ENCODE measurements at regions not wholly inside any gene's neighbourhood (a gene's known extent, or its start where the extent isn't known, plus 50 kb on each side); places are given as distances from the start of the nearest gene placed in this dataset.

DNA sequence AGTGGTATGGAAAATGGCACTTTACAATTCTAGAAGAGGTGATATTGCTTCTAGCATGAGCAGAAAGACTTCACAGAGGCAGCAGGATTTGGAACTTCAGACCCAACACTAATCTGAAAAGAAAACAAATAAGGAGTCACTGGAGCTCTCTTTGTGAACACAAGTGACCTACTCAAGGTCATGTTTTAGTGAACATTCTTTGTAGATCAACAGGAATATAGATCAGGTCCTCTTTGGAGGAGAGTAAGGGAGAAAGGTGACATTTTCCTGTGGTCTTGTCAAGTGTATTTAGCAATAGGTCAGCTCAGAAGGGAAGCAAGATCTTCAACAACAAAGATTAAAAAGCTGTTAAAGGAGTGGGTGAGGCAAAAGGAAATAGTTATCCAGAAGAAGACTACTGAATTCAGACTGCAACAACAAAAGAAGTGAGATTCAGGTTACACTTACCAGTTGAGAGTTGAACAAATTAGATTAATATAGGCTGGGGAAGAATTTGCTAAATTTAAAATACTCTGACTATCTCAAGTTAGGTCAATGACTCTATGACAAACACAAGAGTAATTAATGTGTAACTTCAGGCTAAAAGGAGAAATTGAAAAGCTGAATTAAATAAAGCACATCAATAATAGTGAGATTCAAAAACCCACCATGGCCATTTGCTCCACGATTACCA lies 528.2 kb downstream of the RPS29 start:
- H3F3A ChIP-seq (replicated peaks; ENCODE audit: insufficient read depth), result no peaks in the 10 kb centered on the region
- TF ChIP-seq, protein P1, sequence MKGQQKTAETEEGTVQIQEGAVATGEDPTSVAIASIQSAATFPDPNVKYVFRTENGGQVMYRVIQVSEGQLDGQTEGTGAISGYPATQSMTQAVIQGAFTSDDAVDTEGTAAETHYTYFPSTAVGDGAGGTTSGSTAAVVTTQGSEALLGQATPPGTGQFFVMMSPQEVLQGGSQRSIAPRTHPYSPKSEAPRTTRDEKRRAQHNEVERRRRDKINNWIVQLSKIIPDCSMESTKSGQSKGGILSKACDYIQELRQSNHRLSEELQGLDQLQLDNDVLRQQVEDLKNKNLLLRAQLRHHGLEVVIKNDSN (IDR thresholded peaks at IDR 0.05; ENCODE audit: borderline replicate concordance, low read depth), result no peak
- TF ChIP-seq ELF1 (IDR thresholded peaks at IDR 0.05) (no peak), RFX5 (IDR thresholded peaks at IDR 0.05; ENCODE audit: low read length) (no peak), MXI1 (IDR thresholded peaks at IDR 0.05; ENCODE audit: low read depth, low read length) (no peak), GABPA (IDR thresholded peaks at IDR 0.05; ENCODE audit: low read depth) (no peak), POLR2AphosphoS5 (IDR thresholded peaks at IDR 0.05; ENCODE audit: low read depth, low read length) (no peak), TCF12 (IDR thresholded peaks at IDR 0.05) (no peak), EZH2phosphoT487 (IDR thresholded peaks at IDR 0.05; ENCODE audit: borderline replicate concordance, low read depth) (no peak), YY1 (IDR thresholded peaks at IDR 0.05; ENCODE audit: low read depth) (no peak), TEAD4 (IDR thresholded peaks at IDR 0.05; ENCODE audit: borderline replicate concordance, insufficient read depth) (no peak), MEF2A (IDR thresholded peaks at IDR 0.05; ENCODE audit: borderline replicate concordance, low read depth) (no peak), SIN3A (IDR thresholded peaks at IDR 0.05; ENCODE audit: borderline replicate concordance, low read depth, low read length) (no peak), RAD21 (IDR thresholded peaks at IDR 0.05; ENCODE audit: low read length) (no peak), EP300 (IDR thresholded peaks at IDR 0.05; ENCODE audit: borderline replicate concordance in 1 of 2, low read depth in 1 of 2, low read length in 1 of 2) (no peak)
- TF ChIP-seq, protein P2, sequence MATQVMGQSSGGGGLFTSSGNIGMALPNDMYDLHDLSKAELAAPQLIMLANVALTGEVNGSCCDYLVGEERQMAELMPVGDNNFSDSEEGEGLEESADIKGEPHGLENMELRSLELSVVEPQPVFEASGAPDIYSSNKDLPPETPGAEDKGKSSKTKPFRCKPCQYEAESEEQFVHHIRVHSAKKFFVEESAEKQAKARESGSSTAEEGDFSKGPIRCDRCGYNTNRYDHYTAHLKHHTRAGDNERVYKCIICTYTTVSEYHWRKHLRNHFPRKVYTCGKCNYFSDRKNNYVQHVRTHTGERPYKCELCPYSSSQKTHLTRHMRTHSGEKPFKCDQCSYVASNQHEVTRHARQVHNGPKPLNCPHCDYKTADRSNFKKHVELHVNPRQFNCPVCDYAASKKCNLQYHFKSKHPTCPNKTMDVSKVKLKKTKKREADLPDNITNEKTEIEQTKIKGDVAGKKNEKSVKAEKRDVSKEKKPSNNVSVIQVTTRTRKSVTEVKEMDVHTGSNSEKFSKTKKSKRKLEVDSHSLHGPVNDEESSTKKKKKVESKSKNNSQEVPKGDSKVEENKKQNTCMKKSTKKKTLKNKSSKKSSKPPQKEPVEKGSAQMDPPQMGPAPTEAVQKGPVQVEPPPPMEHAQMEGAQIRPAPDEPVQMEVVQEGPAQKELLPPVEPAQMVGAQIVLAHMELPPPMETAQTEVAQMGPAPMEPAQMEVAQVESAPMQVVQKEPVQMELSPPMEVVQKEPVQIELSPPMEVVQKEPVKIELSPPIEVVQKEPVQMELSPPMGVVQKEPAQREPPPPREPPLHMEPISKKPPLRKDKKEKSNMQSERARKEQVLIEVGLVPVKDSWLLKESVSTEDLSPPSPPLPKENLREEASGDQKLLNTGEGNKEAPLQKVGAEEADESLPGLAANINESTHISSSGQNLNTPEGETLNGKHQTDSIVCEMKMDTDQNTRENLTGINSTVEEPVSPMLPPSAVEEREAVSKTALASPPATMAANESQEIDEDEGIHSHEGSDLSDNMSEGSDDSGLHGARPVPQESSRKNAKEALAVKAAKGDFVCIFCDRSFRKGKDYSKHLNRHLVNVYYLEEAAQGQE (IDR thresholded peaks at IDR 0.05; ENCODE audit: low read depth, low read length), result no peak
- TF ChIP-seq, protein P3, sequence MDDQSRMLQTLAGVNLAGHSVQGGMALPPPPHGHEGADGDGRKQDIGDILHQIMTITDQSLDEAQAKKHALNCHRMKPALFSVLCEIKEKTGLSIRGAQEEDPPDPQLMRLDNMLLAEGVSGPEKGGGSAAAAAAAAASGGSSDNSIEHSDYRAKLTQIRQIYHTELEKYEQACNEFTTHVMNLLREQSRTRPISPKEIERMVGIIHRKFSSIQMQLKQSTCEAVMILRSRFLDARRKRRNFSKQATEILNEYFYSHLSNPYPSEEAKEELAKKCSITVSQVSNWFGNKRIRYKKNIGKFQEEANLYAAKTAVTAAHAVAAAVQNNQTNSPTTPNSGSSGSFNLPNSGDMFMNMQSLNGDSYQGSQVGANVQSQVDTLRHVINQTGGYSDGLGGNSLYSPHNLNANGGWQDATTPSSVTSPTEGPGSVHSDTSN (IDR thresholded peaks at IDR 0.05), result no peak
- TF ChIP-seq, protein P4, sequence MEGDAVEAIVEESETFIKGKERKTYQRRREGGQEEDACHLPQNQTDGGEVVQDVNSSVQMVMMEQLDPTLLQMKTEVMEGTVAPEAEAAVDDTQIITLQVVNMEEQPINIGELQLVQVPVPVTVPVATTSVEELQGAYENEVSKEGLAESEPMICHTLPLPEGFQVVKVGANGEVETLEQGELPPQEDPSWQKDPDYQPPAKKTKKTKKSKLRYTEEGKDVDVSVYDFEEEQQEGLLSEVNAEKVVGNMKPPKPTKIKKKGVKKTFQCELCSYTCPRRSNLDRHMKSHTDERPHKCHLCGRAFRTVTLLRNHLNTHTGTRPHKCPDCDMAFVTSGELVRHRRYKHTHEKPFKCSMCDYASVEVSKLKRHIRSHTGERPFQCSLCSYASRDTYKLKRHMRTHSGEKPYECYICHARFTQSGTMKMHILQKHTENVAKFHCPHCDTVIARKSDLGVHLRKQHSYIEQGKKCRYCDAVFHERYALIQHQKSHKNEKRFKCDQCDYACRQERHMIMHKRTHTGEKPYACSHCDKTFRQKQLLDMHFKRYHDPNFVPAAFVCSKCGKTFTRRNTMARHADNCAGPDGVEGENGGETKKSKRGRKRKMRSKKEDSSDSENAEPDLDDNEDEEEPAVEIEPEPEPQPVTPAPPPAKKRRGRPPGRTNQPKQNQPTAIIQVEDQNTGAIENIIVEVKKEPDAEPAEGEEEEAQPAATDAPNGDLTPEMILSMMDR (IDR thresholded peaks at IDR 0.05), result no peak
- no peak for DNase-seq
- H3K4me2 ChIP-seq, result no peak overlapping the region
- H3K27me3 ChIP-seq (ENCODE audit: insufficient read depth), result no peaks in the 10 kb centered on the region
- no peaks in the 10 kb centered on the region for H3K4me1 ChIP-seq (ENCODE audit: control insufficient read depth in 1 of 2, insufficient read depth in 2 of 2, low read depth in 1 of 2, low read length in 1 of 2)
- H3K27ac ChIP-seq (ENCODE audit: low read depth in 2 of 2, low read length in 1 of 2), result no peak overlapping the region
- H3K79me2 ChIP-seq (ENCODE audit: insufficient read depth), result no peaks in the 10 kb centered on the region
- no peaks in the 10 kb centered on the region for H4K20me1 ChIP-seq (ENCODE audit: insufficient read depth)
- H3K9me3 ChIP-seq, result no peaks in the 10 kb centered on the region
- POLR2A ChIA-PET, result no interaction called here
- H3K36me3 ChIP-seq (replicated peaks in 1 of 2; ENCODE audit: control insufficient read depth in 1 of 2, insufficient read depth in 2 of 2, low read length in 1 of 2), result no peaks in the 10 kb centered on the region
- no peak overlapping the region for H3K9ac ChIP-seq
- CTCF ChIA-PET, result no interaction called here
- whole genome bisulfite sequencing (ENCODE audit: low lambda C conversion rate), result 21% methylated on average over 1 of the region's 1 CpG
- no peak overlapping the region for H2AFZ ChIP-seq (ENCODE audit: low read depth)
- no peak overlapping the region for H3K4me3 ChIP-seq (ENCODE audit: low read depth in 2 of 2, low read length in 1 of 2)
- H3K9me2 ChIP-seq, result no peaks in the 10 kb centered on the region

Data from SK-N-SH (cell line).